CD4-positive, alpha-beta T cell treated with Interleukin-4 for 1 hour (primary cell): ENCODE measurements at regions not wholly inside any gene's neighbourhood (a gene's known extent, or its start where the extent isn't known, plus 50 kb on each side); places are given as distances from the start of the nearest gene placed in this dataset.
A peak's percentile ranks its signal among the peaks of the same experiment; 100 is the strongest.

Source experiments
- DNase-seq, 2 donors: peaks; one replicate each; pipeline ENCODE4 v3.0.0-alpha.2; 2020 to 2022

DNA sequence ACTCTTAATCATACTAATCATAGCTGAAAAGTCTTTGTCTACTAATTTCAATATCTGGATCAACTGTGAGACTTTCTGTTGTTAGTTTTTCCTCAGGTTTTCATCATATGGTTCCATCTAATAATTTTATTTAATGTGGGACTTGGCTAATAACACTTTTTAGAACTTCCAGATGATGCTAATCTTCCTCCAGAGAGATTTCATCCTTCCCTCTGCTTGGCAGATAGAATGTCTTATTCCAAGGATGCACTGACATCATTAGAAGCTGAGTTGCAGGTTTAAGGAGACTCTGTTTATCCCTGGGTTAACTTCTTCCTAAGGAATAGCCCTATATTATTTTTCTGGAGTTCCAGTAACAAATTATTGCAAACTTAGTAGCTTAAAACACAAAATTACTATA, 325.6 kb downstream of the COG6 start:
- no peak for DNase-seq

GRCh38 chr13:39982745-39983144, 327.3 kb downstream of the COG6 start:
- no peak for DNase-seq

- DNase-seq: no peak
These were observed 329.6 kb downstream of the COG6 start for GRCh38 chr13:39985071-39985470.

GRCh38 chr13:39988351-39988750, 332.9 kb downstream of the COG6 start:
- no peak for DNase-seq

- DNase-seq: peak in 1 of 2 donors; percentile 35
These were observed 342.7 kb downstream of the COG6 start for GRCh38 chr13:39998166-39998565.

GRCh38 chr13:40002016-40002415, 346.6 kb downstream of the COG6 start:
- DNase-seq: no peak

GRCh38 chr13:40013554-40013953, 358.1 kb downstream of the COG6 start:
- no peak for DNase-seq

DNA sequence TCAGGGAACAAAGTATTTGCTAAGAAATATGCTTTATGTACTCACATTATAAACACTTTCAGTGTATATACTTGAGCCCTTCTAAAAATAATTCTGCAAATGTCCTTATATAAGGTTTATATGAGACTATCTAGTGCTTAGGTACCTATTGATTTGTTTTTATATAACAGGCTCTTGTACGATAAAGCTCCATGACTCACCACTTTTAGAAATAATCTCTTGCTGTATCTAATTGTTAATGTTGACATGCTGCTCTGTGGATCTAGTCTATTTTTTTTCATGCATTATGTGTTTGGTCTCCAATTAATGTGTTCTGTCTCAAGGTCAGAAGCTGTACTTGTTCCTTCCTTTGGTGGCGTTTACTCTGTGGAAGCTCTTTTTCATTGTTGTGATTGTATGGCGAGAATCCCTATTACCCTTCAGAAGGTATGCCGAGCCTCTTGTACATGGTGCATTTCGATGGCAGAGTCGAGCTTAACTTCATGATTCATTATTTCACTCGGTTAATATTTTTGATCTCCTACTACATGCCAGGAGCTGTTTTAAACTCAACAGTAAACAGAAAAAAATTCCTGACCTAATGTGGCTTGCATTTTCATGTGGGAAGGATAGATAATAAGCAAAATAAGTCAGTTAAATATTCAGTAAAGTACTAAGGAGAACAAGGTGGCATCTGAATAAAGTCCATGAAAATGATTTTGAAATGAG, 361.6 kb downstream of the COG6 start:
- DNase-seq: no peak

GRCh38 chr13:40017662-40018262, 362.3 kb downstream of the COG6 start:
- no peak for DNase-seq

DNA sequence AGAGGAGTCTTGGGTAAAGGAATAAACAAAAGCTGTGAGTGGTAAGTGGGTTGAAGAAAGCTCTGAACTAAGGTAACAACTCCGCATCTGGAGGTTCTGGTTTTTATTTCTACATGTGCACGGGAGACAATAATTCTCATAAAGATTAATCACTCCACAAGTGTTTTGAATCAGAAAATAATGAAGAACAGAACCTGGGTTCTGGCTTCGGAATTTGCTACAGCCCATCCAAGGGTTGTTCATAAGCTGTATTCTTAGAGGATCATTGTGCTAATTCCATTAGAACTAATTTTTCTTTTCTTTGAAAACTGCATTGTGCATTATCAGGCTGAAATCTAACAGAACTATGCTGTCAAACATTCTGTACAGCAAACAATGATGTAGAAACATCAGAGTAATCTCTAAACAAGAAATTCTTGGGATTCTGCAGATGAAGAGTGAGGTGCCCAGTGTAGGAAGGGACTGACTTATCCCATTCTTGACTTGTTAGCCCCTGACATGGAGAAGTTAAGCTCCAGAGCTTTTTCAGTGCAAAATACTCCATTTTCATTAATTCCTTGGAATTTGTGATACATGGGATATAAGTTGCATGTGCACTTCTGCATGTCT, 368.2 kb downstream of the COG6 start:
- DNase-seq: no peak

DNA sequence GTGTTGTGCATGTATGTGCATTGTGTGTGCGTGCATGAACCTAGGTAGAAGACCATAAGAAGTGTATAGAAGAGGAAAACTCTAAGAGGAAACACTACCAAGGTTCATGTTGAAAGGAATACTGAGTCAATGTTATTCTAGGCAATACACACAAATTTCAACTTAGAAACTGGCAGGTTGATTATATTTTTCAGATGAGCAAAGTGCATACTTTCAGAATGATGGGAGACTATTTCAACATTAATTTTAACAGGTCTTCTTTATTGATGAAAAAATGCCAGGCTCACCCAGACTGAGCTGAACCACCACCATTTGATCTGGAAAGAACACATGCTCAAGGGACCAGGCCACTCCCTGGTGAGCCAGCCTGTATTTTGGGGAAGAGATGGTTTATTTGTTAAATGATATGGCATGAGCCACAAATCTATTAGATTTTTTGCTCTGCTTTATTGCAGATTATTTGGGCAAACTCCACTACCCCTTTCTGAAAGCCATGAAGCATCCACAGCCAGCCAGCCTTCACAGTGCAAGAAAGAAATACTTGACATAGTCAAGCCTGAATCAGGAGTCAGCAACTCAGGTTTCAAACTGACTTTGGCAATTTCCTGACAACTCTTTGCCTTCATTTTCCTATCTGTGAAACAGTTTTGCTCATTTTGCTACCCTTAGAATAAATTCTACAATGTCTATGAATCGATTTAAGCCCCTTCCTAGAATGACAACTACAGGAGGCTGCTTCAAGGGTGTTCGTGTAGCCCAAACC, 368.9 kb downstream of the COG6 start:
- no peak for DNase-seq

DNA sequence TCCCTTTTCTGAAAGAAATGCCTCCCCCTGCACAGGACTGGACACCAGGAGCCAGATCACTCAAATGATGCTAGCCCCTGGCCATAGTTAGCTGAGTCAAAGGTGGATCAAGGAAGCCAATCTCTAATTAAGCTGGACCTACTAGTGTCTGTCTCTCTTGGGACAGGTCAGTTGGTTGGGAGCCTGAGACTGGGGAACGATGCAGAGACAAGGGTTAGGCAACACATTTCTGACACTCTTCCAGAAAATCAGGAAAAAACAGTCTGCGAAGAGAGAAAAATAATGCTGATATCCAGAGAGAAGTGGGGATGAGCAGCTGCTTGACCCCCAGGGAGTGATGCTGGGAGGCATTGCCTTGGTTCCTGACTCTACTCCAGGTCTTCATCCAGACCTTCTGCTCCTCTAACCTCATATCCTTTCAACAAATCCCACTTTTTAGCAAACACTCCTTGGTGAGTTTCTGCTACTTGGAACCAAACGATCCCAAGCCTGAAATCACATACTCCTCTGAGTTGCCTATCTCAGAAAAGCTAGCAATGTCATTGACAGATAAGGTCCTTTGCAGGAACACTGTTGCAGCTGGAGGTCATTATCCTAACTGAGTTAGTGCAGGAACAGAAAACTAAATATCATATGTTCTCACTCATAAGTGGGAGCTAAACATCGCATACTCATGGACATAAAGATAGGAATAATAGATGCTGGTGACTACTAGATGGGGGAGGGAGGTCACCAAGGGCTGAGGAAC, 369.7 kb downstream of the COG6 start:
- no peak for DNase-seq

- DNase-seq: peak; percentile 17 to 56
These were observed 370.7 kb downstream of the COG6 start for GRCh38 chr13:40026174-40026585.

GRCh38 chr13:40026741-40027140, 371.3 kb downstream of the COG6 start:
- DNase-seq: peak in 1 of 2 donors; percentile 51

DNA sequence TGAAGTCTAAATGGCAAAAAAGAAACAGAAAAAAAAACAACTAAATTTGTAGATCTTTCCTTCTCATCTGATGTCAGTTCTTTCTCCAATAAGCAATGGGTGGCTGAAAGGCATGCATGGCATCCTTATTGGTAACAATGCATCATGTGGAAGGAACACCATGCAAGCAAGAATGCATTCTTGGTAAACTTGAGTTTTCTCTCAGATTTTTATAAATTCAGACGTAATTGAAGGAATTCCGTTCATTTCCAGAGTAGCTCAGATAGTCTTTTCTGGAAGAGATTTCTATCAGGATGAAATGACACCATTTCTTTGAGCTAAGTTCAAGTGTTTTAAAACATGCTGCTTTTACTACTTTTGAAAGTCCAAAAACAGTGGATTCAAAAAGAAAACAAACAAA, 373.0 kb downstream of the COG6 start:
- DNase-seq: no peak

GRCh38 chr13:40031031-40031430, 375.6 kb downstream of the COG6 start:
- no peak for DNase-seq

DNA sequence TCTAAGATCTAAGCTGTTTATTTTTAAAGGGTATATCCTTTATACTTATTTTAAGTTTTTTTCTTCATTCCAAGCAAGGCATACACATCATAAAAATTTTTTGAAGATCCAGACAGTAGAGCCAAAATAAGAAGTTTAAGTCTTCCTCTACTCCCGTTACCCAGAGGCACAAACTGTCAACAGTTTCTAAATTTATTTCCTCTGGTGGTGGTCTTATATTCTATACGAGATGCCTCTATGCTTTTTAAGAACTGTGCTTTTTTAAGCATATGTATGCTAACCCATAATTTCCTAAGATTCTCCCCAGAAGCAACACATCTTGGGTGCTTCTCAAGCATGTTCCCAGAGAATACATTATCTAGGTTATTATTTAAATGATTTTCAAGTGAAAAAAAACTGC, 383.6 kb downstream of the COG6 start:
- no peak for DNase-seq

GRCh38 chr13:40042991-40043390, 387.5 kb downstream of the COG6 start:
- DNase-seq: no peak

GRCh38 chr13:40043764-40044163, 388.3 kb downstream of the COG6 start:
- DNase-seq: no peak

DNA sequence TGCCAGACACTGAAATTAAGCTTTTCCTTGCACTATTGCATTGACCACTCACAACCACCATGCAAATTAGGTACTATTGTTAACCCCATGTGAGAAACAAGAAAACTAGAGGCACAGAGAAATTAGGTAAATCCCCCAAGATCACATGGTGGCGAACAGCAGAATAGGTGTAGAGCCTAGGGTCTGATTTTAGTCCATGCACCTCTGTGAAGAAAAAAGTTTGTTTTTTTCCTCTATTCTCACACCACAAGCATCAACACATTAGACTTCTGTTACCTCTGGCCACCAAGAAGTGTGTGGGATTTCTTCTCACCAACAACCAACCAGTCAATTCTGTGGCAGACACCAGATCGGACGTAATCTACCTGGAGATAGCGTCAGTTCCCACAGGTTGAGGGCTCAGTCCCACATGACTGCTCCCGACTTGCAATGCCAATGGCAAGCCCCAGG, 391.9 kb downstream of the COG6 start:
- no peak for DNase-seq

DNA sequence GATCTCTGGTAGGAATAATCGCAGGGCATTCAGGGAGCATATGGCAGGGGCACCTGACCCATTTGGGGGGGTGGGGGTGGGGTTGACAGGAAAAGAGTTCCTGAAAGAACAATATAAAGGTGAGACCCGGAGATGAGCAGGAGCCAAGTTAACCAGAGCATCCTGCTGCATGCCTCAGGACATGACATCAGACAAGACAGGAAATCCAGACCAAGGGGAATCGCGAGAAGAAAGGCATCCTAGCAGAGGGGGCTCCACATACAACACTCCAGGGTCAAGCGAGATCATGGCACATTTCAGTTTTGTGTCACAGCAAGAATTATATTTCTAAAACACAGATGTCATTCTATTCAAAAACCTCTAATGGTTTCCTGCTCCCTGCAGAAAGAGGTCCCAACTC, 393.1 kb downstream of the COG6 start:
- no peak for DNase-seq

DNA sequence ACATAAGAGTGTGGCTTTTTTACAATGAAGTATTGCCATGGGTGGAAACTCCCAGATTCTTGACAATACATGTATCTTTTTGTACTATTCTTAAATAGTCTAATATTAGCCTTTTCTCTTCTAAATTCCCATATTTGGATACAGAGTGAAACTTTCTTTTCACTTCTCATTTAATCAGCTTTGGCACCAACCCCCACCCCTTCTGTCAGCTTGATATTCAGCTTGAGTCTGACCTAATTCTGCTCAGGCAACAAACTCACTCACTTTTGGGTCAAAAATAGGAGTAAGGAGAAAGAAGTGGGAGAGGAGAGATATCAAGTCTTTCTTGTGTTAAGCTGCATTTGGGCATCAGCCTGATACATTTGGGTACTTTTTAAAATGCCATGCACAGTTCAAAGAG, 397.5 kb downstream of the COG6 start:
- no peak for DNase-seq

DNA sequence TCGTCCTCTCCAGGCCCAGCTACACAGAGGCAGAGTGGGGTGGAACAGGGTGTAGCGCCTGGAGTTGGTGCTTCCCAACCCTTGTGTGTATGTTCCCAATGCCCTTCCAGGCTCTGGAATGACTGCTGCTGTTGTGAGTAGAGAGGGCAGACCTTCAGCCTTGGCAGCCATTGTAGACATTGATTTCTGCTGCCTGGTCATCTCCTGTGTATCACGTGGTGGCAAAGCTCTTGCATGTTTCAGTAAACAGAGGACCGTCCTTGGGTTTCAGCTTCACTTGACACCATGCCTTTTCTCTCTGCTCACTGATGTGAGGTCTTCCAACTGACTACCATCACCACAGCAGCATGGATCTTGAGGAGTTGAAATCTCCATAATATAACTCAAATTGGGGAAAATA, 397.9 kb downstream of the COG6 start:
- no peak for DNase-seq
